Left lobe of liver (tissue), 2 donors: ENCODE measurements at regions not wholly inside any gene's neighbourhood (a gene's known extent, or its start where the extent isn't known, plus 50 kb on each side); places are given as distances from the start of the nearest gene placed in this dataset.

Source experiments
- ATAC-seq: fragments of 200-7000 bp; cut with Tn5 transposase; one replicate; pipeline ENCODE4 v1.9.1; 2020; ENCODE audit warnings: mild to moderate bottlenecking, moderate library complexity
- DNase-seq: peaks from one replicate; pipeline ENCODE4 v3.0.0-alpha.2; 2020; ENCODE audit warnings: low spot score
- donor health status: DM: no; HTN: no; CAD: no; lungs with moderate emphysema.
- donor health status: DM: no; HTN: yes; CAD: no.

DNA sequence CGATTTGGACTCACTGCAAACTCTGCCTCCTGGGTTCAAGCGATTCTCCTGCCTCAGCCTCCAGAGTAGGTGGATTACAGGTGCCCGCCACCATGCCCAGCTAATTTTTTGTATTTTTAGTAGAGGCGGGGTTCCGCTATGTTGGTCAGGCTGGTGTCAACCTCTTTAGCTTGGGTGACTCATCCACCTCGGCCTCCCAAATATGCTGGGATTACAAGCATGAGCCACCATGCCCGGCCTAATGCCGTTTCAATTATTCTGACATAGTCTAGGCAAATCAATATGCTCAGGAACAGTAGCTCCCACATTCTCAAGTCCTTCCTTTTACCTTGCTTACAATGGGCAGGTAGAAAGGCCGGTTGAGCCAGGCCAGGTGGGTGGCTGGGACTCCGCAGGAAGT lies 82.0 kb upstream of the EEA1 start:
- ATAC-seq, result no peak
- DNase-seq, result no peak

DNA sequence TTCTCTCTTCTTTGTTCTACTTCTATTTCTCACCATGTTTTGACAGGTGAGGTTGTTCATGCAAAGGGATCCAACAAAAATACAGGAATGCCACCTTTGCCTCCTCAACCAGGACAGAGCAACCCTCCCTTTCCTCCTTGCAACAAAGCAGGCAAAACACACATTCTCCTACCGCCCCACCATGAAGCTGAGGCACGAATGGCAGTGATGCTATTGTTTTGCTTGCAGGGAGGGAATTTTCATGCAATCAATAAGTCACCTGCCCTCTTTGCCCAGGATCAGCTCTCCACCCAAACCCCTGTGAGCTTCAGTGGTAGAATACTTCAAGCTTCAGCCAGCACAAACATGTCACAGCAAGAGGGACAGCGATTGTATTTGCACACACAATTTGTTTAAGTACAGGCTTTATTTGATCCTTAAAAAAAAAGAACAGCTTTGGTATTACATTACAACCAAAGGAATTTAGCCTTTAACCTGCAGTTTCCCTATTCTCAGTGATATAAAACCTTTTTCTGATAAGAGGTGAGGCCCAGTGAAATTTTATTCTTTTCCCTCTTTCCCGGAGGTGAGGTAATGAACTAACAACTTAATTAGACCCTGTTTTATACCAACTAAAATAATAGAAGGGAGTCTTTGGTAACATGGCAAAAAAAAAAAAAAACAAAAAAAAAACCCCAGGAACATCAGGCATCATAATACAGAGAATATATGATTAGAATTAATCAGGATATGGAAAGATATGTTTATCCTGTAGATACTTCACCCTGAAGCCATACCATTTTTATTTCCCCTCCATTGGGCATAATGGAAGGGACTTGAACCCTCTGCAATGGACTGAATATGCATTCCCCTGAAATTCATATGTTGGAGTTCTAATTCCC lies 87.0 kb upstream of the EEA1 start:
- DNase-seq (no peak), ATAC-seq (peak; percentile 61)

DNA sequence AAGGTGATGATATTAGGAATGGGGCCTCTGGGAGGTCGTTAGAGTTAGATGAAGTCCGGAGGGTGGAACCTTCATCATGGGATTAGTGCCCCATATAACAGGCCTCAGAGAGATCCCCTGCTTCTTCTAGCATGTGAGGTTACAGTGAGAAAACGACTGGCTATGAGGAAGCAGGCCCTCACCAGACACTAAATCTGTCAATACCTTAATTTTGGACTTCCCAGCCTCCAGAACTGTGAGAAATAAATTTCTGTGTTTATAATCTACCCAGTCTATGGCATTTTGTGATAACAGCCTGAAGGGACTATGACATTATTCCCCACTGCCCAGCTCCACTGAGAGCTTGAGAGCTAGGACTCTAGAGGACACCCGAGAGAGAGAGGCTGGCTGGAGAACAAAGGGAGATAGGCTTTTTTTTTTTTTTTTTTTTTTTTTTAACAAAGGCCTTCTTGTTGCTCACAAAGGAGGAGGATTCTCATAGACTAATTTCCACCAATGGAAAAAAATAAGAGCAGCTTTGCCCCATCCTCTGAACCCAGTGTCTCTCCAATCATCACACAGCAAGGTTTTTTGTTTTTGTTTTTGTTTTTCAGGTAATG lies 87.8 kb upstream of the EEA1 start:
- no peak for ATAC-seq
- no peak for DNase-seq

DNA sequence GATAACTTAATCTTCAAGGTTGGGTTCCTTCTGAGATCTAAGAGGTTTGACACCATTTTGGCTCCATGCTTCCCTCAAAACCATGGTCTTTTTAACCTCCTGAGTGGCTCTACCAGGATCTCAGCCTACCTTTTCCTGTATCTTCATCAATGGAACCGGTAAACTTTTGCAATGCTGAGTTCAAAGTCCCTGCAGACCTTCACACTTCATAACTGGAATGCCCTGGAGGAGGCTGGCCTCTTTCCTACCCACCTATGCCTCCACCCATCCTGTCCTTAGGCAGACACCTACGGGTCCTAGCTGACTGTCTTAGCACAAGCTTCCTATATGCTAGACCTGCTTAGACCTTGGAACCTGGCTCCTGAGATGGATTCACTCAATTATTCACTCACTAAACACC lies 89.5 kb upstream of the EEA1 start:
- ATAC-seq (peak; percentile 39), DNase-seq (no peak)

DNA sequence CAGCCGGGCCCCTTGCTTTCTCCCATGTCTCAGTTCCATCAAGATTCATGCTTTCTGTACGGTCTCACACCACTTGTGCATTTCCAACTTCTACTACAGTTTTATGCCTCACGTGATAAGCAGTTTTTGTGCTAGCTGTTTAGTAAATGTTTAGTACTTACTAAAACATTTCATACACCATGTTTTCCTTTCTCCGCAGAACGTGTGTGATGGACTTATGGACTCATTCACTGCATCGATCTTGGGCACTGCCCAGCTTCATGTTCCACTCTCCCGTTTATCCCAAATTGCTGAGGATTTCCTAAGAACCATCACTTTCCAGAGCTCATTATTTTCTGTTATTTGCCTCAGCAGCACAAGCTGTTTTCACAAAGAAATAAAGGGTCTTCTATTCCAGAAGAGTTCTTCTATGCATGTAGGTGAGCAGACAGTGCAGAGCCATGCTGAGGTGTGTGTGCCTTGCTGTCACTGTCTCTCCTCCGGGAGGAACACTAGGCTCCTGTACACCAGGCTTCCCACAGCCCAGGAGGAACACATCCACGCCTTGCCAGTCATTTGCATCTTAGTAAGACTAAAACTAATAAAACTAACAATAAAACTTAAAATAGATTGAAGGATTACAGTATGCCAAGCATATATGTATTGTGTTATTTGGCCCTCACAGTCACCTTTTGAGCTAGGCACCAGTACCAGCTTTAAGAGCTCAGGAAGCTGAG lies 90.3 kb upstream of the EEA1 start:
- DNase-seq (peak; percentile 52), ATAC-seq (peak; percentile 83)

DNA sequence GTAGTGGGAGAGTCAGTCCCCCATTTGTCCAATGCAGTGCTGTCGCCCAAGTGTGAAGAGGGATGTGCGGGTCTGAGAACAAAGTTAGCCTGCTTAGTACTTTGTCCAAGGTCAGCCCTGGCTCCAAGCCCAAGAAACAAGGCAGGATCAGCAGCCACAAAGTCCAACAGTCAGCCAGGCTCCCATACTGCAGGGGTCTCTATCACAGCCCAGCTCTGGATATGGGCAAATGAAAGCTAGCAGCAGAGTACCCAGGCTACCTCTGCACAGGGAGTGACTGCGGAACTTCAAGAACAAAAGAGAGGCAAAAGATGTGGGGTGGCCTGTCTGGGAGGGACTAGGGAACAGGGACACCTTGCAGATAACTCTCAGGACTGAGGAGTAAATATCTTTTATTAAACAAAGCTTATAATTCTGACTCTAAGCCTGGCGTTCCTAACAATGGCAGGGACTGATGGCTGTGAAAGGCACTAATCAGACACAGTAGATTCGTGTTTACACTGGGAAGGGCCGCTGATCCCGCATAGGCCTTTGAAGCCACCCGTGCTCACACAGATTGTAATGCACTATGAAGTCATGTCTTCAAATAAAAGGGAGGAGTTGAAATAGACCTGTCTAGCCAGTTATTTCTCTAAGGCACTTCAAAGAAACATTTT lies 91.0 kb upstream of the EEA1 start:
- ATAC-seq, result no peak
- no peak for DNase-seq

DNA sequence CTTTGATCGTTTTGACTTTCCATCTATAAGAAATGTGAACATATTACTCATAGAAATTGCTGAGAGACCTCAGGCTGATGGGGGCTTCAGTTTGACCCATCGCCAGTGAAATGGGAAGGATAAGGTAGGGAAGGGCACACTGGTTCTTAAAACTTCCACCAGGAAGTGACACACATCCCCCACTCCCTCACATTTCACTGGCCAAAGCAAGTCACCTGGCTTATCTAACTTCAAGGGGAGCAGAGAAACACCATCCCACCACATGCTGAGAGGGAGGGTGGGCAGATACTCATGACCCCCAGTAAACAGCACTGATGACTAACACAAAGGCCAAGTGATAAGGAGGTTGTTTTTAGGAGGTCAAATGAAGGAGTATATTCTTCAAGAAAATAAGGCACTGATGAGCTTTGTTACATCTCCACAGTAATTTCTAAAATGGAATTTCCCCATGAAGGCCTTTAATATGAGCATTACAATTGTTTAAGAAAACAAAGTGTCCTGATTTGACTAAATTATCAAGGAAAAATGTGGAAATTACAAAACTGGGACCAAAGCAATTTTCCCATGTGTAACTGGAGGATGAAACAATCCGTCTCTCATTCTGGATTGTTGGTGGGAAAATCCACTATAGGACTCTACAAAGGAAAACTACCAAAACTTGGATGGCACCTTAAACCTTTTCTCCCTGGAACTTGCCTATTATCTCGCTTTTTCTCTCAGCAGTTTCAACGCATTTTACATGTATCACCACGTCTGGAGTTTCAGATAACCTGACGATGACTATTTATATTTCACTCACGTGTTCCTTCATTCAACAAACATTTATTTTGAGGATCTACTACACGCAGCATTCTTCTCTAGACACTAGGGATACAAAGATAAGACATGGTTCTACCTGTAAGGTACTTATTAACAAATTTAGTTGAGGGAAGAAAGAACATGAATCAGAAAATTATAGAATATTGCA lies 91.8 kb upstream of the EEA1 start:
- ATAC-seq (no peak), DNase-seq (no peak)

DNA sequence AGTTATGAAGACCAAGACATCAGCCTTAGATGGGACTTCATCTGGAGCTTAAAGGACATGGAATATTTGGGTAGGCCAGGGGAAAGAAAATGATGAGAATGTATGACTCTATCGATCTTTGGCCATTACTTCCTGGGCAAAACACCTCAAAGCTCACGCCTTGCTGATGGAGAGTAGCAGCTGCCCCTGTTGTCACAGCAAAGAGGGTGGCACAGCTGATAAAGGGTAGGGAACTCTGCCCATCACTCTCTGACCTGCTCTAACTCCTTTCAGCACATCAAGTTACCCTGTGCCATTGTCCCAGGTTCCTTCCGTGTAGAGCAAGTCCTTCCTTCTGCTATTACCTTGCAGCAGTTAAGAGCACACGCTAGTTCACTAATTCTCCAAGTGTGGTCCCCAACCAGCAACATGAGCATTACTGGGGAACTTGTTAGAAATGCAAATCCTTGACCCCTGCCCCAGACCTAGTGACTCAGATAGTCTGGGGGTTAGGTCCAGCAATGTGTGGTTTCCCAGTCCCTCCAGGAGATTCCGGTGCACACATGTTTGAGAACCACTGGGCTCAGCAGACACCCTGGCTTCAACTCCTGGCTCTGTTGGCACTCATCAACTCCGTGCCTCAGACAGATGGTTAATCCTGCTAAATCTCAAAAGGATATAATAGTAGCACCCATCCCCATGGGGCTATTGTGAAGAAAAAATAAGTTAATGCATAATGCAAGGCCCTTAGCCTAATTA lies 93.7 kb upstream of the EEA1 start:
- ATAC-seq (no peak), DNase-seq (no peak)

DNA sequence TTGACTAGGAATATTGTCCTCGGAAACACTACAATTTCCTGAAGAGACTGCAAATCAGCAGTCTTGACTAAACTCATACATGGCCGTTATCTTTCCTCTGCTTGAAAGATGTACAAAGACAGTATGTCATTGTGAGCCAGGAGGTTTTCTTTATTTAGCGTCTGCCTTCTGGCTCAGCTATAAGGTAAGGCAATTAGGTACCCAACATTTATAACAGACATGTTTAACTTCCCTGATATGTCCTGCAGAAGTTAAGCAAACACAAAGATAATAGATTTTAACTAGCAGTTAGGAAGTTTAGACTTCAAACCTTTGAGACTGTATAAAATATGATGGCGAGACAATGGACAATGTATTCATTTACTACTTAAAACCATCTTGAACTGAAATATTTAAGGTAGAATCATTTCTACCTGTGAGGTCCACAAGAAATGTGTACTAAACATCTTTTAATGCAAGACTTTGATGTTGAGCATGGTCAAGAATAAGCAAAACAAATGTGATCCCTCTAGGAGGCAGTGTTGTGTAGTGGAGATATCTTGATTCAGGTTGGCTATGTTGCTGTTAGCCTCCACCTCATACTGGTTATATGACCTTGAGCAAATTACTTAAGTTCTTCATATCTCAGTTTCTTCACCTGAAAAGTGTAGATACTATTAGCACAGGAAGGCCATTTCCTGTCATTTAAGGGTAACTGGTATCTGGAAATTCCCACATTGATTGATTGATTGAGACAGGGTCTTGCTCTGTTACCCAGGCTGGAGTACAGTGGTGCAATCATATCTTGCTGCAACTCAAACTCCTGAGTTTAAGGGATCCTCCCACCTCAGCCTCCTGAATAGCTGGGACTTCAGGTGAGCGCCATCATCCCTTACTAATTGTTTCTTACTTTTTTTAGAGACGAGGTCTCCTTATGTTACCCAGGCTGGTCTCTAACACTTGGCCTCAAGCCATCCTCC lies 96.3 kb upstream of the EEA1 start:
- DNase-seq (no peak), ATAC-seq (peak; percentile 93)

DNA sequence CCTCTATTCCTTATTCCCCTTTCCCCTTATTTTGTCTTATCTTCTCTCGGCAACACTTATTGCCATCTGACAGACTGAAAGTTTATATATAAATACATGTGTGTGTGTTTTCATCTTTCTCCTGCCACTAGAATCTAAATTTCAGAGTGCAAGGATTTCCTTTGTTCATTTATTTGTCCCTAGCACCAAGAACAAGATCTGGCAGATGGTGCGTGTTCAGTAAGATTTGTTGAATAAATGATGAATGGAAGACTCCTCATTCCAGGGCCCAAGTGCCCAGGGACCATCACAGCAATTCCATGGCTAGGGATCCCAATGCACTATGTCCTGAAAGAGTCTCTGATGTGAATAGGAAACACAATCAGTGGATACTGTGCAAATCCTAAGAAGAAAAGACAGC lies 97.9 kb upstream of the EEA1 start:
- ATAC-seq, result no peak
- no peak for DNase-seq

DNA sequence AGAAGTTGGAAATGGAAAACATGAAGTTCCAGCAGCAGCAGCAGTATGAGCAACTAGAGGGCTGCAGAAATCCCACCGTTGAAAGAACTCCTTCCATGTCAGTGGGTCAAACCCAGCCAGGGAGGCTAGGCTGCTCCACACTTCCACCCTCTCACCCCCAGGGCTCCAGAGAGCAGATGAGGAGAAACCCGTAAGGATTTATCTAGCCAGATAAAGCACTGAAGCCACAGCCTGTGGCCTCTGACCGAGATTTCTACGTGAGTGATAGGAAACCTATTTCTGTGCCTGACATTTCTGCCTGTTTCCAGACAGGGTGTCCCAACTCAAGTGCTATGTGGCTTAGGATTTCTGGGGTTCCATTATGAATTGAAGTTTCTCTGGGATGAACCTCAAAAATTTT lies 100.0 kb upstream of the EEA1 start:
- DNase-seq, result no peak
- no peak for ATAC-seq

DNA sequence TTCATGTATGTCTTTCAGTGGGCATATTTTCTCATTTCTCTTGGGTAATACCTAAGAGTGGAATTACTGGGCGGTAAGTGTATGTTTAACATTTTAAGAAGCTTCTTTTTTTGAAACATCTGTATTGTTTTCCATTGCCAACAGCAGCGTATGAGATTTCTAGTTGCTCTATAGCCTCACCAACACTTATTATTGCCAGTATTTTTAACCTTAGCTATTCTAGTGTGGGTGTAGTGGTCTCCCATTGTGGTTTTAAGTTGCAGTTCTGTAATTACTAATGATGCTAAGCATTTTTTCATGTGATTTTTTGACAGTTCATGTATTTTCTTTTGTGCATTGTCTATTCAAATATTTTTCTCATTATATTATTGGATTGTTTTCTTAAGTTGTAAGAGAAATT lies 101.9 kb upstream of the EEA1 start:
- DNase-seq, result no peak
- ATAC-seq, result no peak

DNA sequence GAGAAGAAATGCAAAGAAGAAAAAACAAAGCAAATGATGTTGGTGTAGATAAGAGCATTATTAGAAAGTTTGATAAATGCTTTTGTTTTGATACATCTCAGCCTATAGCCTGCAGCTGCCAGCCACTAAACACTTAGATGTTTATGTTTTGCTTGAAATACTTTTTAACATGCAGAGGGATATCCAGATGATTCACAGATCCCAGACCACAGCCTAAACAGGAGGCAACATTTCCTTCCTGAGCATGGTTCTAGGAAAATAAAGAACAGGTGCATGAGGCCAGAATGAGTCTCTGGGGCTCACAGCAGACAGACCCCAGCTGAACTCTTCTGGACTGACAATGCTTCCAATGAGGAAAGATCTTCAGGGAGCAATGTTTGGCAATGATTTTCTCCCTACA lies 103.7 kb upstream of the EEA1 start:
- no peak for ATAC-seq
- no peak for DNase-seq

DNA sequence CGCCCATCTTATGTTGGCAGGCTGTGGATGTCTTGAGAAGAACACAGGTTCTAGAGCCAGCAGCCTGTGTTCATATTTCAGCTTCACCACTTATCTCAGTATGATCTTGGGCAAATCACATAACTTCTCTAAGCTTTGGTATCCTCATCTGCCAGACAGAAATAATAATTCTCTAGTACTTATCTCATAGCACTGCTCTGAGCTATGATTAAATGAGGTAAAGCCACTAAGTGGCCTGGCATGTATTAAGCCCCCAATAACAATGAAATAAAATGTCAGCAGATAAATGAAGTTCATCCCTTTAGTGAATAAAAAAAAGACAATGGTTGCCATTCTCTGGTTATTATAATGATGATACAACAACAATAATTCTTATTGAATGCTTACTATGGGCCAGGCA lies 104.9 kb upstream of the EEA1 start:
- ATAC-seq (no peak), DNase-seq (no peak)

DNA sequence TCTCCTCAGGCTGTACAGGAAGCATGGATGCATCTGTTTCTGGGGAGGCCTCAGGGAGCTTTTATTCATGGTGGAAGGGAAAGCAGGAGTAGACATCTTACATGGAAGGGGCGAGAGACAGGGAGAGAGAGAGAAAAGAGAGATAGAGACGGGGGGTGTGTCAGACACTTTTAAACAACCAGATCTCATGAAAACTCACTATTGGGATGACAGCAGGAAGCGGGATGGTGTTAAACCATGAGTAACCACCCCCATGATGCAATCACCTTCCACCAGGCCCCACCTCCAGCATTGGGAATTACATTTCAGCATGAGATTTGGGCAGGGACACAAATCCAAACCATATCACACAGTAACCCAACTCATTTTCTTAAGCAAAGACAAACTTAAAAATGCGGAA lies 110.0 kb upstream of the EEA1 start:
- ATAC-seq (no peak), DNase-seq (no peak)

DNA sequence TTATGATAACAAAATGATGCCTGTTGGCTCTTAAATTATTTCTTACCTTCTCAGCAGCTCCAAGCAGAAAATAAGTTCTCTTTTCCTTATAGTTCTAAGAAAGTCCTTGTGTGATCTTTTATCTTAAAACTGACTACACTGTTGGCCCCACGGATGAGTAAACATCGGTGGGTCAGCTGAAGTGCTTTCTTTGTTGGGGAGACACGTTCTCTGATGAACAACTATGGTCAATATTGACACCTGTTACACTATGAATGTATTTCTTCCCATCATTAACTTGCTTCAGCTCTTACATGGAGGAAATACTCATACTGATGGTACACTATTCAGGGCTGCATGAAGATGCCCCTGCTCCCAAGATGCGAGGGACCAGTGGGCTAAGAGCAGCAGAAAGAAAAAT lies 110.8 kb upstream of the EEA1 start:
- ATAC-seq, result no peak

DNA sequence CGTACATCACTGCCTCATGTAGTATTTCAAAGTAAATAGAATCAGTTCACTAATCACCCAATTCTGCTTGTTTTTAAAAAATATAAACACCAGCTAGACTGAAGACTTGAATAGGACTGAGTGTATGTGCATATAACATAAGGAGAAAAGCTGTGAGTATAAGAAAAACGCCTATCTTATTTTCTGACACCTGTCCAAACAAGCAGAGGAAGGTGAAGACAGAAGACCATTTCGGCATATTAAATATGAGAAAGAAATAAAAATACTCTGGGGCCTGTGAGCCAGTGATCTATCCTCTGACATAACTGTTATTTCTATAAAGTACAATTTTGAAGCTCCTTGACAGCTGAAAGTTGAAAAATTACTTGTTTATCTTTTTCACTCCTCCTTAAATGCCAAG lies 111.3 kb upstream of the EEA1 start:
- DNase-seq (no peak), ATAC-seq (no peak)

More for the DNA sequence above, 110.8 kb upstream of the EEA1 start:
- DNase-seq, result no peak

DNA sequence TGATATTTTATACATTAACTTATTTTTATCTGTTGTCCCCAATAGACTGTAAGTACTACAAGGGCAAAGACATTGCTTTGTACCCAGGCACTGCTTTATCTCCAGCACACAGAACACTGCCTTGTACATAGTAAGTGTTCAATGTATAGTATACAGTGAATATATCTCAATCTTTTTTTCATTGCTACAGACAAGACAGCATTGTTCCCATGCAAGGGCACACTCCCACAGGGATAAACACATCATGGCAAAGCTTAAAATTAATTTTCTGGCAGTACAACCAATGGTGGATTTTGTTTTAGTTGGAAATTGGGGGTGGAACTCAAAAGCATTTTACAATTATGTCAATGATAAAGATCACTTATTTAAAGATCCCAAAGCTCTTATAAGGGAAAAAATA lies 112.3 kb upstream of the EEA1 start:
- no peak for DNase-seq
- no peak for ATAC-seq

DNA sequence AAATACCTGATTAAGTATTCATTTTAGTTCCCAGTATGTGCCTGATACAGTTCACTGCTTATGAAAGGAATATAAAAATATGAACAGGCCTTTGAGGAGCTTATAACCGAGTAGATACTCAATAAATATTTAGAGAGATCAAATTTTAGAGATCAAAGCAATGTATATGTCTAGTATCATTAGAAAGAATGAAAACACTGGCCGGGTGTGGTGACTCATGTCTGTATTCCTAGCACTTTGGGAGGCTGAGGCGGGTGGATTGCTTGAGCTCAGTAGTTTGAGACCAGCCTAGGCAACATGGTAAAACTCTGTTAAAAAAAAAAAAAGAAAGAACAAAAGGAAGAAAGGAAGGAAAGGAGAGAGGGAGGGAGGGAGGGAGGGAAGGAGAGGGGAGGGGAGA lies 113.2 kb upstream of the EEA1 start:
- no peak for DNase-seq
- ATAC-seq, result no peak
